Type B pancreatic cell (in vitro differentiated cells): ENCODE measurements at regions not wholly inside any gene's neighbourhood (a gene's known extent, or its start where the extent isn't known, plus 50 kb on each side); places are given as distances from the start of the nearest gene placed in this dataset.

ENCODE experiments used
- DNase-seq: peaks from one replicate; pipeline ENCODE4 v3.0.0; 2021; ENCODE audit warnings: mixed read lengths; ENCODE audit not compliant: unreplicated experiment; ENCODE audit errors: extremely low spot score
- H3K27ac Mint-ChIP-seq: 2 replicates; pipeline ENCODE4 v1.8.0; 2021; ENCODE audit warnings: mild to moderate bottlenecking, mixed read lengths
- H3K27me3 Mint-ChIP-seq: 2 replicates; pipeline ENCODE4 v1.8.0; 2021; ENCODE audit warnings: mixed read lengths
- H3K36me3 Mint-ChIP-seq: 2 replicates; pipeline ENCODE4 v1.8.0; 2021; ENCODE audit warnings: mixed read lengths
- H3K4me1 Mint-ChIP-seq: one replicate; pipeline ENCODE4 v1.8.0; 2021; ENCODE audit warnings: mixed read lengths; ENCODE audit not compliant: unreplicated experiment
- H3K4me3 Mint-ChIP-seq: 2 replicates; pipeline ENCODE4 v1.8.0; 2021; ENCODE audit warnings: mild to moderate bottlenecking, mixed read lengths
- H3K9me3 Mint-ChIP-seq: 2 replicates; pipeline ENCODE4 v1.8.0; 2021; ENCODE audit warnings: mixed read lengths
- TF ChIP-seq, protein P1 (sequence below): fragments of 200-600 bp; sonication (generic); conservative IDR thresholded peaks from 2 replicates; pipeline ENCODE4 v1.5.0; 2021; ENCODE audit warnings: antibody characterized with exemption, mild to moderate bottlenecking

DNA sequence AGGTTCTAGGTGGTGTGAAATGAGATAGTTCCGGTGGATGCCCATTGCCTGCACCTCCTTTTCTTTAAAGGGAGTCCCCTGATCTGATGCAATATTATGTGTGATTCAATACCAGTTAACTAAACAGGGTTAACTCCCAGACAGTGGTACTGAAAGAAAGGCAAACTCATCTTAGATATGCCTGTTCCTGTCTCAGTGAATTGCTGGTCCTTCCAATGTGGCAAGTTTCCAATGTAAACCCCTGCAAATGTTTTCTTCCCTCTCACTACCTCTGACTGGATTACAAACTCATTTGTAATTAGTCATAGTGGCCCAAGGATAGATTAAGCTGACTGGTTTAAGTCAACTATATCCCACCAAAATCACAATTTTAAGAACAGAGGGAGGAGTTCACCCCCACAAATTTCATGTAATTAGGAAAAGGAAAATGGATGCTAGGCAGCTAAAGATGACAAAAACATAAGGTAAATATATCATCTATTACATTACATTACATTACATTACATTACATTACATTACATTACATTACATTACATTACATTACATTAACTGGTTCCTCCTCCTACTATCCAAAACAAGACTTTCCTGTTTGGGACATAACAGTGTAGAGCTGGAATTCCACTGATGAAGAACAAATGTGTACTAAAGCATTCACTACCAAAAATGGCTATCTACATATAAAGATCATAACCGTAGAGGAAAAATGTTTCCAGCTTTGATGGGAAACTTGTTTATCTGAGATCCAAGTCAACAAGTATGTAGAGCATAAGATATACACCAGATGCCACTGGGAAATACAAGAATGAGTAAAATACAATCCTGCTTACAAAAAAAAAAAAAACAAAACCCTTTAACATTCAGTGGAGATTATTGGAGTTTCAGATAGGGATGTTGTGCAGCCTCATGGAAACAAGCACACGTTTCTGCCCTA lies 121.5 kb upstream of the SNX2 start:
- TF ChIP-seq, protein P1, sequence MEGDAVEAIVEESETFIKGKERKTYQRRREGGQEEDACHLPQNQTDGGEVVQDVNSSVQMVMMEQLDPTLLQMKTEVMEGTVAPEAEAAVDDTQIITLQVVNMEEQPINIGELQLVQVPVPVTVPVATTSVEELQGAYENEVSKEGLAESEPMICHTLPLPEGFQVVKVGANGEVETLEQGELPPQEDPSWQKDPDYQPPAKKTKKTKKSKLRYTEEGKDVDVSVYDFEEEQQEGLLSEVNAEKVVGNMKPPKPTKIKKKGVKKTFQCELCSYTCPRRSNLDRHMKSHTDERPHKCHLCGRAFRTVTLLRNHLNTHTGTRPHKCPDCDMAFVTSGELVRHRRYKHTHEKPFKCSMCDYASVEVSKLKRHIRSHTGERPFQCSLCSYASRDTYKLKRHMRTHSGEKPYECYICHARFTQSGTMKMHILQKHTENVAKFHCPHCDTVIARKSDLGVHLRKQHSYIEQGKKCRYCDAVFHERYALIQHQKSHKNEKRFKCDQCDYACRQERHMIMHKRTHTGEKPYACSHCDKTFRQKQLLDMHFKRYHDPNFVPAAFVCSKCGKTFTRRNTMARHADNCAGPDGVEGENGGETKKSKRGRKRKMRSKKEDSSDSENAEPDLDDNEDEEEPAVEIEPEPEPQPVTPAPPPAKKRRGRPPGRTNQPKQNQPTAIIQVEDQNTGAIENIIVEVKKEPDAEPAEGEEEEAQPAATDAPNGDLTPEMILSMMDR = no peak
- Mint-ChIP-seq H3K9me3 (peaks cover 5% of the 10 kb centered on the region), H3K27ac (peak overlapping the region; percentile 72), H3K4me3 (peak overlapping the region; percentile 23), H3K4me1 (peaks cover 19% of the 10 kb centered on the region), H3K27me3 (no peaks in the 10 kb centered on the region), H3K36me3 (no peaks in the 10 kb centered on the region)
- no peak for DNase-seq

GRCh38 chr5:122656160-122656559 lies 118.7 kb upstream of the SNX2 start:
- Mint-ChIP-seq H3K4me1 (peaks cover 19% of the 10 kb centered on the region), H3K36me3 (no peaks in the 10 kb centered on the region), H3K27ac (no peak overlapping the region), H3K27me3 (no peaks in the 10 kb centered on the region), H3K9me3 (peaks cover 5% of the 10 kb centered on the region), H3K4me3 (no peak overlapping the region)
- TF ChIP-seq, protein P1 = no peak
- no peak for DNase-seq

DNA sequence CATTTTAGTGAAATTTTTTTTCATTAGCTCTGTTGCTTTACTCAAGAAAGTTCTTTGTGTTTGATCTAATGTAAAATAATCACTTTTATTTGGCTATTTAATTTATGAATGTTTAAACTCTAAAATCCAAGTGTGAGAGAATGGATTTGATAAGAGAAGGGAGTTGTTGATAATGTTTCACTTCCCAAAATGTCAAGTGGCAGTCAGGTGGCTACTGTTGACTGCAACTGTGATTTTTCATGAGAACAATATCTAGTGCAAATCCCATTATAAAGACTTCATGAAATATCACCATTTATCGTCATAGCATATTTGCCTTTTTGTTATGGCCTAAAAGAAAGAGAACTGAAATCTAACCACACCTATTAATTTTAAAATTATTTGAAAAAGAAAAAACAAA lies 118.3 kb upstream of the SNX2 start:
- no peak overlapping the region for H3K27ac Mint-ChIP-seq
- DNase-seq = no peak
- H3K27me3 Mint-ChIP-seq = no peaks in the 10 kb centered on the region
- TF ChIP-seq, protein P1 = no peak
- H3K9me3 Mint-ChIP-seq = peaks cover 5% of the 10 kb centered on the region
- no peak overlapping the region for H3K4me3 Mint-ChIP-seq
- H3K4me1 Mint-ChIP-seq = peaks cover 22% of the 10 kb centered on the region
- H3K36me3 Mint-ChIP-seq = no peaks in the 10 kb centered on the region

- no peak for DNase-seq
- no peaks in the 10 kb centered on the region for H3K27me3 Mint-ChIP-seq
- TF ChIP-seq, protein P1 = no peak
- H3K4me1 Mint-ChIP-seq = peaks cover 4% of the 10 kb centered on the region
- no peak overlapping the region for H3K27ac Mint-ChIP-seq
- H3K36me3 Mint-ChIP-seq = no peaks in the 10 kb centered on the region
- peaks cover 6% of the 10 kb centered on the region for H3K9me3 Mint-ChIP-seq
- no peak overlapping the region for H3K4me3 Mint-ChIP-seq
Observed at GRCh38 chr5:122661496-122662180, 113.2 kb upstream of the SNX2 start.

DNA sequence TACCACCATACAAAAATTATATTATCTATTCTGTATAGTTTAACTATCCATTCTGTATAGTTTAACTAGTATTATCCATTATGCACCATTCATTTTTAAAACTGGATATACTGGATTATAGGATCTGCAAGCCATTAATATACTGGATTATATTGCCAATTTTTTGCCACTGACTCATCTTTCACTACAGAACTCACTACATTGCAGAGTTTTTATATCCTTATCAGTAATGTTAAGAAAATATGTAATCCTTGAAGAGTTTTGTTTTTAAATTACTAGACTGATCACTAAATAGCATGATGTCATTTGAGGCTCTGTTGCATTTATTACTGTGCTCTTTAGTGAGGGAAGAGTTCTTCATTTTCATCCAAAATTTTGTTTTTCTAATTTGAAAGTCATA lies 109.8 kb upstream of the SNX2 start:
- H3K27ac Mint-ChIP-seq = no peak overlapping the region
- H3K36me3 Mint-ChIP-seq = no peaks in the 10 kb centered on the region
- H3K9me3 Mint-ChIP-seq = peaks cover 6% of the 10 kb centered on the region
- no peak overlapping the region for H3K4me3 Mint-ChIP-seq
- peaks cover 4% of the 10 kb centered on the region for H3K4me1 Mint-ChIP-seq
- no peaks in the 10 kb centered on the region for H3K27me3 Mint-ChIP-seq
- no peak for DNase-seq
- TF ChIP-seq, protein P1 = no peak
